HCT116 (cell line): ENCODE measurements at regions not wholly inside any gene's neighbourhood (a gene's known extent, or its start where the extent isn't known, plus 50 kb on each side); places are given as distances from the start of the nearest gene placed in this dataset.

ENCODE experiments used
- CTCF ChIP-seq, 3 experiments: fragments of 200-600 bp in 1 of 3; sonication (generic) in 1 of 3; IDR thresholded peaks in 2 of 3; conservative IDR thresholded peaks in 1 of 3; 2 replicates each; pipeline ENCODE4 v1.5.1; 2012 to 2017; ENCODE audit warnings: low read depth in 2 of 3, low read length in 2 of 3, antibody characterized with exemption in 1 of 3, borderline replicate concordance in 1 of 3, control low read depth in 1 of 3, mild to moderate bottlenecking in 1 of 3, mixed read lengths in 1 of 3, mixed run types in 1 of 3, moderate library complexity in 1 of 3; ENCODE audit not compliant: insufficient read depth in 1 of 3
- EGR1 ChIP-seq: IDR thresholded peaks from 2 replicates; pipeline ENCODE4 v1.6.1; 2012; ENCODE audit warnings: low read depth
- EZH2phosphoT487 ChIP-seq: fragments of 200-600 bp; IDR thresholded peaks from 2 replicates; pipeline ENCODE4 v1.6.1; 2018; ENCODE audit warnings: antibody characterized with exemption, borderline replicate concordance
- MAX ChIP-seq: IDR thresholded peaks from 2 replicates; pipeline ENCODE4 v1.6.1; 2012
- POLR2A ChIP-seq: IDR thresholded peaks from 2 replicates; pipeline ENCODE4 v1.7.0; 2011; ENCODE audit warnings: borderline replicate concordance; ENCODE audit not compliant: insufficient read depth, insufficient read length; ENCODE audit errors: extremely low read depth
- POLR2AphosphoS5 ChIP-seq: IDR thresholded peaks from 2 replicates; pipeline ENCODE4 v1.6.1; 2011; ENCODE audit warnings: mild to moderate bottlenecking, low read depth, low read length, moderate library complexity
- REST ChIP-seq: IDR thresholded peaks from 2 replicates; pipeline ENCODE4 v1.6.1; 2012; ENCODE audit warnings: low read depth
- SP1 ChIP-seq: IDR thresholded peaks from 2 replicates; pipeline ENCODE4 v1.6.1; 2012; ENCODE audit warnings: low read depth
- ZFX ChIP-seq: fragments of 450-650 bp; IDR thresholded peaks from 2 replicates; pipeline ENCODE4 v1.6.1; 2017

- TF ChIP-seq POLR2A = no peak
- no peak for TF ChIP-seq POLR2AphosphoS5
- no peak for TF ChIP-seq EGR1
- no peak for TF ChIP-seq CTCF (IDR thresholded peaks at IDR 0.05 in 2 of 3, conservative IDR thresholded peaks at IDR 0.05 in 1 of 3; ENCODE audit: borderline replicate concordance in 1 of 3, insufficient read depth in 1 of 3, low read depth in 2 of 3, low read length in 2 of 3)
- TF ChIP-seq REST = no peak
- TF ChIP-seq SP1 = no peak
- TF ChIP-seq ZFX = no peak
- TF ChIP-seq EZH2phosphoT487 = no peak
- TF ChIP-seq MAX = no peak
These were observed 254.9 kb upstream of the TBL1XR1 start for GRCh38 chr3:177451864-177452830.
